Nephron (organoid): ENCODE measurements at regions not wholly inside any gene's neighbourhood (a gene's known extent, or its start where the extent isn't known, plus 50 kb on each side); places are given as distances from the start of the nearest gene placed in this dataset.

ENCODE experiments used
- H3K27ac Mint-ChIP-seq, 3 experiments: 2 replicates each; pipeline ENCODE4 v1.8.0; 2020; ENCODE audit warnings: mixed read lengths in 3 of 3, mild to moderate bottlenecking in 2 of 3, moderate library complexity in 1 of 3
- H3K27me3 Mint-ChIP-seq: 2 replicates; pipeline ENCODE4 v1.8.0; 2021; ENCODE audit warnings: low read depth, mild to moderate bottlenecking, moderate library complexity, mixed read lengths
- H3K36me3 Mint-ChIP-seq: 2 replicates; pipeline ENCODE4 v1.8.0; 2020; ENCODE audit warnings: low read depth, mixed read lengths
- H3K4me1 Mint-ChIP-seq: 2 replicates; pipeline ENCODE4 v1.8.0; 2020; ENCODE audit warnings: mixed read lengths
- H3K4me3 Mint-ChIP-seq, 3 experiments: 2 replicates each; pipeline ENCODE4 v1.8.0; 2020; ENCODE audit warnings: mild to moderate bottlenecking in 3 of 3, mixed read lengths in 3 of 3, moderate library complexity in 2 of 3
- H3K9me3 Mint-ChIP-seq: 2 replicates; pipeline ENCODE4 v1.8.0; 2020; ENCODE audit warnings: mixed read lengths
- CTCF ChIP-seq, 3 experiments: fragments of 200-600 bp; sonication (generic); IDR thresholded peaks; one replicate each; pipeline ENCODE4 v1.5.0; 2021; ENCODE audit warnings: antibody characterized with exemption in 3 of 3; ENCODE audit not compliant: unreplicated experiment in 3 of 3

DNA sequence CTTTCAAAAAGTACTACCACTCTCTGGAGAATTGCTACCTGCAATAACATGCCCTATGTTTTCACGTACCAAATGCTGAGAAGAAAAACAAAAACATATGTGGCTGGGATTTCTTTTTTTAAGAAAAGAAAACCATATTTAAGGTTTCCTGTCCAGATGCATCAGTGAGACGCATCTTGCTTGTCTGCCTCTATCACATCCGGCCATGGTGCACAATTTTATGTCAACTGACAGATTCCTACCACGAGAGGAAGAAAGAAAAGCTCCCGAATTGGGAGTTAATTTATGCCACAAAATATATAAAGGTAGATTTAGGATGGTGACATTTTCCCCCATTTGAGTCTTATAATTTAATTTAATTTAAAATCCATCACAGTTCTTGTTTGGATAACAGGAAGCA lies 62.3 kb upstream of the COL24A1 start:
- H3K27ac Mint-ChIP-seq: no peak overlapping the region
- no peaks in the 10 kb centered on the region for H3K36me3 Mint-ChIP-seq

DNA sequence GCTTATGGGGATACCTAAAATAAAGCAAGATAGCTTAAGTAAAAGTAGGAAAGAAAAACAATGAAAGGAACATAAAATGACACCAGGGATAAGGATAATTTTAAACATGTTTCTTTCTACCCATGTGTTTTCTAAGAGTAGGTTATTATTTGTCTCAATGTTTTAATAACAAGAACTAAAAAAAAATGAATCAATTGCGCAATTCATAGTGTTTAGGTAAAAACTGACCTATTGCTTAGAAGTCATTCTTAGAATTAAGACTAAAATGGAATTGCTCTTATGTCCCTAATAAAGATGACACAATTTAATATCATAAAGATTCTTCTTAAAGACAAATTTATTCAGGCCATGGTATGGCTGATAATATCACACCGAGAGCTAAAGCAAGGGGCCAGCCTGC lies 58.0 kb upstream of the COL24A1 start:
- Mint-ChIP-seq H3K4me1 (peaks cover 10% of the 10 kb centered on the region), H3K4me3 (no peak overlapping the region), H3K36me3 (no peaks in the 10 kb centered on the region), H3K9me3 (peaks cover 3% of the 10 kb centered on the region), H3K27me3 (peaks cover 4% of the 10 kb centered on the region), H3K27ac (no peak overlapping the region)
- no peak for TF ChIP-seq CTCF (IDR thresholded peaks at IDR 0.05; ENCODE audit: unreplicated experiment in 3 of 3)

More for the DNA sequence above, 62.3 kb upstream of the COL24A1 start:
- TF ChIP-seq CTCF (IDR thresholded peaks at IDR 0.05; ENCODE audit: unreplicated experiment in 3 of 3): no peak
- Mint-ChIP-seq H3K4me1 (peaks cover 5% of the 10 kb centered on the region), H3K27me3 (no peaks in the 10 kb centered on the region), H3K9me3 (peaks cover 3% of the 10 kb centered on the region), H3K4me3 (no peak overlapping the region)

- Mint-ChIP-seq H3K36me3 (no peaks in the 10 kb centered on the region), H3K27ac (no peak overlapping the region), H3K27me3 (peaks cover 4% of the 10 kb centered on the region), H3K9me3 (peaks cover 1% of the 10 kb centered on the region), H3K4me3 (no peak overlapping the region), H3K4me1 (peaks cover 7% of the 10 kb centered on the region)
- TF ChIP-seq CTCF (IDR thresholded peaks at IDR 0.05; ENCODE audit: unreplicated experiment in 3 of 3): no peak
Observed at GRCh38 chr1:86209346-86209745, 52.8 kb upstream of the COL24A1 start.

DNA sequence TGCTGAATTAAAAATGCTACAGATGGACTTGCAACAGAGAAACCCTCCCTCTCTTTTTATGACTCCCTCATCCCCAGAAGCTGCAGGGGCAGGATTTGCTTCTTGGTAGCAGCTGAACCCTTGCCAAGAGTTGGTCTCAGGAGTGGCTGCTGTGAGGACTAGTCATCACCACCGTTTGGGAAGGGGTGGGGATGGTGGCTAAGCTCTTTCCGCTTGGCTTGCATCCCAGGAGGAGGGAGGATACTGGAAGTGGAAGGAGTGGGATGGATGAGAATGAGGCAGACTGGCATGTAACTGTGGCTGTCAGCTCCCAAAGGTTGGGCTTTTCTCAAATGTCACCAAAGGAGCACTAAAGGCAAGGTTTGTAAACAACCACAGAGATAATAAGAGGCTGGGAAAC lies 50.8 kb upstream of the COL24A1 start:
- Mint-ChIP-seq H3K36me3 (no peaks in the 10 kb centered on the region), H3K27me3 (peaks cover 4% of the 10 kb centered on the region), H3K27ac (no peak overlapping the region), H3K4me3 (no peak overlapping the region), H3K9me3 (no peaks in the 10 kb centered on the region), H3K4me1 (no peaks in the 10 kb centered on the region)
- no peak for TF ChIP-seq CTCF (IDR thresholded peaks at IDR 0.05; ENCODE audit: unreplicated experiment in 3 of 3)
